HG03025 (cell line): ENCODE measurements at regions not wholly inside any gene's neighbourhood (a gene's known extent, or its start where the extent isn't known, plus 50 kb on each side); places are given as distances from the start of the nearest gene placed in this dataset.
"Not testable (repeated sequence)": the region's sequence is repeated elsewhere in the genome, so short reads cannot be mapped to it uniquely, and the experiment has no call there.

ENCODE experiments used
- ATAC-seq: cut with Tn5 transposase; IDR thresholded peaks from one replicate; pipeline ENCODE4 v1.9.1; 2021; ENCODE audit warnings: mild to moderate bottlenecking, moderate library complexity; ENCODE audit not compliant: unreplicated experiment, low FRiP score

DNA sequence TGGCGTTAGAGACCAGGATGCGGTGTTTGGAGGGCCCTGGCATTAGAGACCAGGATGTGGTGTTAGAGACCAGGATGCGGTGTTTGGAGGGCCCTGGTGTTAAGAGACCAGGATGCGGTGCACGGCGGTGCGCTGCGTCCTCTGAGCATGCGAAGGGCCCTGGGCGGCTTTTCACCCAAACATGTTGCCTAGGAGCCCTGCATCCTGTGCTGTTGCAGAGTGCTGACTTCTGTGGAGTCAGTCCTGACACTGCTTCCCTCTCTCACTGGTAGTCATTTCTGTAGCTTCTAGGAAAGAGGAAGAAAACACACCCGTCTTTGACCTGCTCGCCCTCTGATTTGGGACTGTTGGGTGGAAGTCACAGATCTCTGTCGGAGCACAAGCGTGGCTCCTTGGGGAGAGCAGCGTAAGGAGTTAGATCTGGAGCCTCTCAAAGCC lies 141.2 kb downstream of the LAT start:
- no peak for ATAC-seq

DNA sequence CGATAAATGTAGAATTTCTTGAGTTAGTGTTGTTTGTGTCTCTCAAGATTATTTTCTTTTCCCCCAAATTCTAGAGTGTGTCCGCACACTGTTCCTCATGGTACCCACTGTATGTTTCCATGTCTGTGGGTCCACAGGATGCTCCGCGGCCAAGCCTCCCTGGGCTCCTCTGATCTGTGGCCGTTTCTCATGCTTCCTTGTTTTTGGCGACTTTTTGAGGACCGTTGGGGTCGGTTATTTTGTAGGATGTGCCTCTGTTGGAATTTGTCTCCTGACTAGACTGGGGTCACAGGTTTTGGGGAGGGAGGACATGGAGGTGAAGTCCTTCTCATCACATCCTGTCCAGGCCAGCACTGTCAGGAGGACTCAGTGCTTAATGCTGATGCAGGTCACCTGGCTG lies 140.0 kb downstream of the LAT start:
- ATAC-seq = no peak

DNA sequence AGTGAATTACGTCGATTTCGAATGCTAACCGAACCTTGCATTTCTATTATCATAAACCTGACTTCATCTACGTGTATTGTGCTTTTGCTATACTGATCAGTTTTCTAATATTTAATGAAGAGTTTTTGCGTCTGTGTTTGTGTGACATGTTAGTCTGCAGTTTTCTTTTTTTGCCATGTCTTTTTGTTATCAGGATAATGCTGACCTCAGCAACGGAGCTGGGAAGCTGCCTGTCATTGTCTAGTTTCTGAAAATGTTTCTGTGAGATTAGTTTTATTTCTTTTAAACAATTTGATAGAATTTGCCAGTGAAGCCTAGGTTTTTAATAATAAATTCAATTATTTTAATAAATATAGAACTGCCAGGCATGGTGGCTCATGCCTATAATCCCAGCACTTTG lies 139.3 kb downstream of the LAT start:
- ATAC-seq = not testable (repeated sequence)

DNA sequence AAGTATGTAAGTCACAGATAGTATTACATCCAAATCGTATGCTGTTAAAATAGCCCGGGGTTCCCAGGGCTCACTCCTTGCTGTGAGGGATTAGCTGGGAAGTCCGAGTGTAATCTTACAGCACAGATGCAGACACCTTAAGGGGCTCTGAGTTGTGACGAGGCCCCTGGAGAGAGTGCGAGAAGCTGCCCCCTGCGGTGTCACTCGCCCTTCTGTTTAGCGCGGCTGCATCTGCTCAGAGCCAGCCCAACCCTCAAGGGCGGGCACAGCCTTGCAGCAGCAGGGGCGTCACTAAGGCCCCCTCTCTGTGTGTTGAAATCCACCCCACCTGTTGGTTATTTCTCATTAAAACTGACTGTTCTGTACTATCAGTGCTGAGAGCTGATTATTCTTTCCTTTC lies 135.8 kb downstream of the LAT start:
- not testable (repeated sequence) for ATAC-seq

DNA sequence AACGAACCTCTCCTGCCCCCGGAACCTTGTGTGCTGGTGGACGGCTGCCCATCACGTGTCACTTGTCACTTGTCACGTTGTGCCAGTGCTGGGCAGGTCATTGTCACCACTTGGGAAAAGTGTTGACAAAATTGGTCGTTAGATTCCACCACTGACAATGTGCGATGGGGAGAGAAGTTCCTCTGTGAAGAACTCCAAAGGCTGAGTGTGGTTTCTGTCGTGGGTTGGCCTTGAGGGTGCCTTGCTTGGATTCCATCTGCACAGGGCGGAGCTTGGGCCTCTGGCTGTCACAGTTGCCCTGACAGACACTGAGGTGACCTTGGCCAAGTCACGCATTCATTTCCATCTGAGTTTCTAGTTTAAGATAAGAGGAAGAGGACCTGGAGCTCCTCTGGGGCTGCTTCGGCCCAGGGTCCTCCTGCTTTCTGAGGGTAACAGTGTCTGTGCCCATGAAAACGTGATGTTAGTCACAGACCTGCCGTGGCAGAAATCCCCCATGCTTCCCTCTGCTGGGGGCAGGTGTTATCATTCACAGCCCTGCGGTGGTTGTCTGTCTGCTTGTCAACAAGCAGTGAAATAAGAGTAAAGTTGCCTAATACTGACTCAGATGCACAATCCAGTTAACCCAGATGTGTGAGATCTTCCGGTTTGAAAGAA lies 133.6 kb downstream of the LAT start:
- ATAC-seq = not testable (repeated sequence)

DNA sequence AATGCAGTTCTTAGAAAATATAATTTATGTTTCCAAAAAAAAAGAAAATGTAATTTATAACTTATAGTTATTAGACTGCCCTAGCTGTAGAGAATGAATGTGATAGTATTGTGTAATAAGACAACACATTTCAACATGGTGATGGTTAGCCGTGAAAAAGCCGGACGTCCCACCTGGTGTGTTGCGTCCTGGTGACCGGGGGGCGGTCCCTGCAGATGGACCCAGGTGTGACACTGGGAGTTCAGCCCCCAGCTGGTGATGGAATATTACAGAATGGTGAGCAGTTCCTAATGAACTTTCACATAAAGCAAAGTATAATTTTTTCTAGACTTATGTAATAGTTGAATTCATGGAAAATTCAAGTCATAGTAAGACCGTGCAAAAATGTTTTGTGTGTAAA lies 132.8 kb downstream of the LAT start:
- ATAC-seq = no peak

DNA sequence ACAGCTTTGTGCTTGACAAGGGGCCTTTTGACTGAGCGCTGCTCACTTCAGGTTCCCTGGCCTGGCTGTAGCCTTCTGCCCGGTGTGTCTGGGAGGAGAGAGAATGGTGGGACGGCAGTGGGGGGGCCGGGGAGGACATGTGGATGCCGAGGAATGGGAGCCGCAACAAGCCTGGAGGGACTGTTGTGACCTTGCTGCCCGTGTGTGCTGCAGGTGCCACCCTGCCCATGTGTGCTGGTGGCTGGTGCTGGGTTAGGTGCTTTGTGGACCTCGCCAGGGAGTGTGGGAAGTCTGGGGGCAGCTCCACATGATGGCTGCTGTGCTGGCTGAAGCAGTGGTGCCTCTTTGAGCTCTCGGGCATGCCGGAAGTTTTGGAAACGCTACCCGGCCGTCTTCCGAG lies 132.1 kb downstream of the LAT start:
- ATAC-seq = no peak

DNA sequence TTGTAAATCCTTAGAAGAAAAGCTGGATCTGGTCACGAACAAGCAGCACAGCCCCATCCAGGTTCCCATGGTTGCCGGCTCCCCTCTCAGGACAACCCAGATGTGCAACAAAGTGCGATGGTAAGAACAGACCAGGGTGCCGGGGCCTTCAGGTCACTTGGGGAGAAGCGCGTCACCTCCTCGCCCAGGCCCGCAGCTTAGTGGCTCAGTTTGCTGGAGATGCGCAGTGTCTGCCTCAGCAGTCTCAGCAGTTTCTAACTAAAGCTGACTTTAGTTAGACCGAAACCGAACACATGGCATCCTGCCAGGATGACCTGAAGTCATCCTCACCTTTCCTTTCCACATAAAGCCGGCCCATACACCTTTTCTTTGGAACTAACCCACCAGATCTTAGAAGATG lies 131.4 kb downstream of the LAT start:
- not testable (repeated sequence) for ATAC-seq

DNA sequence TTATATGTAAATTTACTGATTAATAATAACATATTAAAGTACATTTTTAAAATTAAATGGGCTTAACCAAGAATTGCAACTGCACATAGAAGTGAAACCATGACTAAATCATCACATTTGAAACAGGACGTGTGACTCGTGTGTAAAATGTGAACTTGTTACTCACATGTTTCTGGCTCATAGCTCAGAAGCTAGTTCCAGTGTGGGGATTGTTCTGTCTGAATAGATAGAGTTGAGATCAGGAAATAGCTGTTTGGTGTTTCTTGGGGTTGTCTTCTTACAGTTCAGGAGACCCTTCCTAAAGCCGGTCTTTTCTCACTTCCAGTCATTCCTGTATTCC lies 130.9 kb downstream of the LAT start:
- not testable (repeated sequence) for ATAC-seq

DNA sequence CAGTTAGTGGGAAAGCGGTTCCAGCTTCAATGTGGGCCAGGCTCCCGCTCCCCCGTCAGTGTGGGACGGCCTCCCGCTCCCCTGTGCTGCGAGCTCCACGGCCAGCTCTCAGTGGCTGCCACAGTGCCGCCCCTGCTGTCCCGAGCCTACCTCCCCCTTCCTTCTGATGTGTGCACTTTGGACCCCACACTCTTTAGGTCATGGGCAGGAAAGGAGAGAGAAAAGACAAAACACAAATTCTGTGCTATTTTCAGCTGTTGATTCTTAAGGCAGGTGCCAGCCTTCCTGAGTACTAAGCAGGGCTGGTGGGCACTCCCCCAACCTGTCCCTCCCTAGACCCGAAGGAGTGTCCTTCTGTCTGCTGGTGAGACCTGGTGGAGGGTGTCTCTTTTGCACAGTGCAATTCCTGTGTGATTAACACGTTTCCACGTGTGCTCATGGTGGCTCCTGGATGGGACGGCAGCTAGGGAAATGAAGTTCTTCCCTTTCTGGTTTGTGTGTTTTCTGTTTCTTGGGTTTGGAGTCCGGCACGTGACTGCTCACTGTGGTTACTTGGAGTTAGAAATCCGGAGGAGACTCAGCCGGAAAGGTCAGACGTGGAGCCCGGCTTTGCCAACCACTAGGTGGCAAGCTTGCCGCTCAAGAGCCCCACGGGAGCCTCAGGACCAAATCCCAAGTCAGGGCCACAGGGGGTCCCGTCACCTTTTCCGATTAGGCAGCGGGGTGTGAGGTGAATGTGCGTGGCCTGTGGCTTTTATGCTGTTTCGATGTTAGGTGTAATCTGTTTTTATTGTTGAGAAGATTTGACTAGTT lies 130.3 kb downstream of the LAT start:
- not testable (repeated sequence) for ATAC-seq

DNA sequence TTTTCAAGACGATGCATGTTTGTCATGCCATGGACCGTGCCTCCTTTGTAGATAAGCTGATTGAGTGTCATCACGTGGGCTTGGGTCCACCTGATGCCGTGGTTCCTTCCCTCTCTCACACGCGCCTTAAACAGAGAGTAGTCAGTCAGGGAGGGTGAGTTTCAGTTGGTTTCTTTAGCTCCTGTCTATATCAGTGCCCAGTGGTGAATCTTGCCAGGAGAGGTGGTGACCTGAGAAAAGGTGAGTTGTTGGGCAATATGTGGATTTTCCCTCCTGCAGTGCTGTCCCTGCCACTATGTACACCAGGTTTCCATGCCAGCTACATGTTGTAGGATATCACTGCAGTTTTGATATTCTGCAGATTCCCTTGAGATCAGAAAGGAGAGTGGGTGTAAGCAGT lies 129.7 kb downstream of the LAT start:
- ATAC-seq = no peak

DNA sequence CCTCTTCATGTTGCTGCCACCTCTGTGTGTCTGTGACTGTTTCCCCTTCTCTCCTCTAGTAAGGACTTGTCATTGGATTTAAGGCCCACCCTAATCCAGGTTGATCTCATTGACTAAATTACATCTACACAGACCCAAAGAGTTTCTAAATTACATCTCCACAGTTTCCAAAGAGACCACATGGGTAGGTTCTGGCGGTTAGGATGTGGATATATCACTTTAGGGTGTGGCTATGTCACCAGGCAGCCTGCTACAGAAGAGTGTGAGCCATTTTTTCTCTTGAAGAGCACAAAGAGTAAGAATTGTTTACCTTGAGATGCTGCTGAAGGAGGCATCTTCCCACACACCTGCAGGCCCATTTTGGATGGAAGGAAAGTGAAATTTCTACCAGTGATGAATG lies 128.6 kb downstream of the LAT start:
- not testable (repeated sequence) for ATAC-seq

DNA sequence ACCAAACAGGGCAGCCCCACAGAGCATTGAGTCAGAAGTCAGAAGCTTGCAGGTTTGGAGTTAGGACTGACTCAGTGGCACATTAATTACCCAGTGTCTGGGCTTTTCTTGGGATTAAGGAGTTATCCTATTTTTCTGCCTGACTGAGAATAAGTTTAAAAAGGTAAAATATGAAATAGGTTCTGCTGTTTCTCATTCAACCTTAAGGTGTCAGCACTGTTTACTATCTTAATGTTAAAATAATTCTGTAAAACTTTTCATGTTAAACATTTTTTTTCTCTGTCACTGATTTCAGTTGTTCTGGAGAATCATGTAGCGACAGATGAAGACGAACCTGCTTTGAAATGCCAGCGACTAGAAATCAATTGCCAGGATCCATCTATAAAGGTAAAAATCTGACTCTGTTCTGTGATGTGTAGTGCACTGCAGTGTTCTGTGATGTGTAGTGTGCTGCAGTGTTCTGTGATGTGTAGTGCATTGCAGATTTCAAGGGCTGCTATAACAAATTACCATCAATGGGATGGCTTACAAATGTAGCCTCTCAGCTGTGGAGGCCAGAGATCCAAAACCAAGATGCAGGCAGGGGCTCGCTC lies 128.0 kb downstream of the LAT start:
- no peak for ATAC-seq

DNA sequence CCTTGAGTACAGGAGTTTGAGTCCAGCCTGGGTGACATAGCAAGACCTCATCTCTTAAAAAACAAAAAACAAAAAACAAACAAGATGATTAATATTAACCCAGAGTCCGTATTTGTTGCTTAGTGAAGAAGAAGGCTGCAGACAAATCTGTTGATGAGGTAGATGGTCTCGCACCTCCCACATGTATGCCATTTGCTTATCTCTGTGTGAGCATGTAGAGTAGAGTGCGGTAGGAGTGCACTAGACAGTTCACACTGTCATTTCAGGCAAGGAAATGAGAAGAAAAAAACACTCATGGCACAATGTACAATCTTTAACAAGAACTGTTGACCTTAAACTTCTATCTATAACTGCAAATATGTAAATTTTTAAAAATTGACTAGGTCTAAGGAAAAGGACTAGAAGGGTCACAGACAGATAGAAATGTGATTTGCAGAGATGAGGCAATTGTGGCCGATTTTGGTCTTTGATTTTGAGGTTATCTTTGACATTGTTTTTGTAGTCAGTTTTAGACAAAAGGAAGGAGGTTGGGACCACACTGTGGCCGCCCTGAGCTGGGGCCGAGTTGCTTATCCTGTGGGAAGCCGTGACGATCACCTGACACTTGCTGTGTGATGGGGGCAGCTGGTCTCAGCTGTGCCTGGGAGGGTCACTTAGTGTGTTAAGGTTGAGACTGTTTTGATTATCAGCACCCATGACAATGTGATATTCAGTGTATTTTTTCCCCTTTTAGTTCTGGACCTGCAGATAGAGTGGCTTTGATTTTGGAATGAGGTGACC lies 127.2 kb downstream of the LAT start:
- ATAC-seq = not testable (repeated sequence)

DNA sequence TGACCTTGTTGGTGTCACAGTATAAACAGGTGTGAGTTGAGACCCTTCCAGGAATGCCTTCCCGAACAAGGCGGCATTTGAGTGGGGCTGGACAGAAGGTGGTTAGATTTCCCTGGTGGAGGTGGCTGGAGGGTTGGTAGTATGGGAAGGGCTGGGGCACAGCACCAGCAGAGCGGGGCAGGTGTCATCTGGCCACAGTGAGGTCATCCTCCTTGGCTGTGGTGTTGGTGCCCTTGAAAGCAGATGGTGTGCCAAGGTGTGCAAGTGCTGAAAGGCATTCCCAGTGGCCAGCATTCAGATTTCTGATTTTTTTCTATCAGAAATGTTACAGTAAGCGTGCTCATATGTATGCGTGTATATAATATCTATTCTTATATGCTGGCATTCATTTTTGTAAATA lies 126.6 kb downstream of the LAT start:
- no peak for ATAC-seq

DNA sequence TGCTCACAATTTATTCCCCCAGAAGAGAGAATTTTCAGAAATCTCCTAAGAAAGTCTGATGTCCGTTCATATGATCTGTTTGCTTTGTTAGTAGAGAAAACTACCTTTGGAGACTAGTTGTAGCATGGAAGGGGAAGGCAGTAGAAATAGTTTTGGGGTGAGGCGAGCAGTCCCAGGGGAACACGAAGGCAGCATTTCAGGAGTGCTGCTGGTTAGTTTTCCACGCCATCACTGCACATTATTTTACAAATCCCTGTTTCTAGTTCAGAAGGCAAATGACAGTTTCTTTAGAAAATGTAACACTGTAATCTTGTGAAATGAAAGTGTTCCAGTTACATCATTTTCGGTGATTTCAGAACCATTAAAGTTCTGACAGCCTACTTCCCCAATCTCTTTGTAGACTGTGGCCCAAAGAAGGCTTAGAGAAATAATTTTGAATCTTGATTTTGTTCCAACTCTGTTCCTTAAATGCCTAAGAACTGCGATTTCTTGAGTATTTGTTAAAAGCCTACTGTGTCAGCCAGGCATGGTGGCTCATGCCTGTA lies 123.8 kb downstream of the LAT start:
- ATAC-seq = not testable (repeated sequence)

DNA sequence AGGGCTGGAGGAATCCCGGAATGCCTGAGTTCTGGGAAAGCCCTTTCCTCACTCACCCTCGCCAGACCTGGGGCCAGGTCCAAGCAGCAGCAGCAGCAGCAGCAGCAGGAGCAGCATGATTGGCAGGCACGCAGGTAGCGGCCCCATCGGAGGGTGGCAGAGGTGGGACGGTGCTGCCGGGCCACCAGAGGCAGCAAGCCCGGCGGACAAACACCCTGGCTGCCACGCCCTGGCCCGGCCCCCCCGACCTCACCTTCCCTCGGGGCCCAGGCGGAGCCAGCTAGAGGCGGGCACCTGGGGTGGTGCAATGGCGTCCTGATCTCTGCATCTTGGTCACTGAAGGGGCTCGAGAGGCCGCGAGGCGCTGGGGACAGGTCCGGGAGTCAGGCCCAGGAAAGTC lies 122.4 kb downstream of the LAT start:
- no peak for ATAC-seq

DNA sequence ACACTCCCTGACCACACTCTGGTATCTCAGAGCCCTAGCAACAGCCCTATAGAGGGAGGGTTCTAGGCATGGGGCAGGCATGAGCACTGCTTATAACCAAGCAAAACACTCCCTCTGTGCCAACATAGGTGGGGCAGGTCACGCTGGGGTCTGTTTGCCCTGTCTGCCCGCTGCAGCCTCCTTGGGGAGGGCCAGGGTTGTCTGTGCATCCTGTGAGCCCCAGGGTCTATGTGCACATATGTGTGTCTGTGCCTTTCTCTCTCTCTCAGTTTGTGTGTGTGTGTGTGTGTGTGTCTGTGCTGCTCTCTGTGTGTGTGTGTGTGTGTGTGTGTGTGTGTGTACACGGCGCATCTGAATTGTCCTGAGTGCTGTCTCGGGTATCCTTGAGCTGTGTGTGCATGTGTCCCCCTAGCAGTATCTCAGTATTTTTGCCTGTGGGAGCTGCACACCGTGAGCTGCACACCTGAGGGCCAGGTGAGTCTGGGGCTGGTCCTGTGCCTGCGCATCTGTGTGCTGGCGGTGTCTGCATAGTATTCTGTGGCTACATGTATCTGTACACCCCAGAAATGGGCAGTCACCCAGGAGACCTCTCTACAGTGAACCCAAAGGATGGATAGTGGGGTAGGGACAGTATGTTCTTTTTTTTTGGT lies 121.5 kb downstream of the LAT start:
- not testable (repeated sequence) for ATAC-seq

DNA sequence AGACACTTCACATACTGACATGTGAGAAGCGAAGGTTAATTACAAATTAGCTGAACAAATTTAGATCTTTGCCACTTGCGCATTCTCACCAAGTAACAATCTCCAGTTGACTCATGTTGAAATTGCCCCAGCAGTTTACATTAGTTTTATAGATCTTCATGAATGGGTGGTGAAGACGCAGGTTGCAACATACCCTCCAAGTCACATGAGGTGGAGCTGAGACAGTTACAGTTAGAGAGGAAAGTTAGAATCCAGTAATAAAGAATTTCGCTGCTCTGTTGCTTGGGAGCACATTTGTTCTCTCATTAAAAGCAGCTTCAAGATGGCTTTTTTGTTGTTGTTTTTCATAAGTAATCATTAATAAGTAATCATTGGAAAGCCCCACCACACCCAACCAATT lies 119.7 kb downstream of the LAT start:
- ATAC-seq = not testable (repeated sequence)

DNA sequence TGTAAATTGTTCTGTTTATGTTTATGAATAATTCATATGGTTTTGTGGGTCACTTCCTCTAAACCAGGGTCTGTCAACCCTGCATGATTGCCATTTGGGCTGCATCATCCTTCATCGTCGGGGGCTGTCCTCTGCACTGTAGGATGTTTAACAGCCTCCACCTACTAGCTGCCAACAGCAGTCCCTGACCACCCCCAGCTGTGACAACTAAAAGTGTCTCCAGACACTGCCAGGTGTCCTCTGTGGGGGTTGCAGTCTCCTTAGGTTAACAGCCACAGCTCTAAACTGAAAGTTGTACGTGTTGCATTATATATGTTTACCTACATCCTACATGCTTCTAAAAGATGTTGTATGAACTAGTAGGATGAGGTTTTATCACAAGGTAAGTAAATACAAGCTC lies 113.1 kb downstream of the LAT start:
- ATAC-seq = not testable (repeated sequence)
